ENCODE measurements at regions not wholly inside any gene's neighbourhood (a gene's known extent, or its start where the extent isn't known, plus 50 kb on each side); places are given as distances from the start of the nearest gene placed in this dataset.

GRCh38 chr5:104564530-104564929 lies 1001.9 kb upstream of the NUDT12 start:
- TF ChIP-seq POLR2AphosphoS5 (IDR thresholded peaks at IDR 0.05) (no peak), POLR2A (IDR thresholded peaks at IDR 0.05) (no peak), EP300 (IDR thresholded peaks at IDR 0.05) (no peak)
- TF ChIP-seq, protein P1, sequence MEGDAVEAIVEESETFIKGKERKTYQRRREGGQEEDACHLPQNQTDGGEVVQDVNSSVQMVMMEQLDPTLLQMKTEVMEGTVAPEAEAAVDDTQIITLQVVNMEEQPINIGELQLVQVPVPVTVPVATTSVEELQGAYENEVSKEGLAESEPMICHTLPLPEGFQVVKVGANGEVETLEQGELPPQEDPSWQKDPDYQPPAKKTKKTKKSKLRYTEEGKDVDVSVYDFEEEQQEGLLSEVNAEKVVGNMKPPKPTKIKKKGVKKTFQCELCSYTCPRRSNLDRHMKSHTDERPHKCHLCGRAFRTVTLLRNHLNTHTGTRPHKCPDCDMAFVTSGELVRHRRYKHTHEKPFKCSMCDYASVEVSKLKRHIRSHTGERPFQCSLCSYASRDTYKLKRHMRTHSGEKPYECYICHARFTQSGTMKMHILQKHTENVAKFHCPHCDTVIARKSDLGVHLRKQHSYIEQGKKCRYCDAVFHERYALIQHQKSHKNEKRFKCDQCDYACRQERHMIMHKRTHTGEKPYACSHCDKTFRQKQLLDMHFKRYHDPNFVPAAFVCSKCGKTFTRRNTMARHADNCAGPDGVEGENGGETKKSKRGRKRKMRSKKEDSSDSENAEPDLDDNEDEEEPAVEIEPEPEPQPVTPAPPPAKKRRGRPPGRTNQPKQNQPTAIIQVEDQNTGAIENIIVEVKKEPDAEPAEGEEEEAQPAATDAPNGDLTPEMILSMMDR (IDR thresholded peaks at IDR 0.05), result no peak

Measured in sigmoid colon (tissue), 4 donors.